D721Med (cell line): ENCODE measurements at regions not wholly inside any gene's neighbourhood (a gene's known extent, or its start where the extent isn't known, plus 50 kb on each side); places are given as distances from the start of the nearest gene placed in this dataset.
"Not testable (repeated sequence)": the region's sequence is repeated elsewhere in the genome, so short reads cannot be mapped to it uniquely, and the experiment has no call there.

ENCODE experiments used
- DNase-seq: peaks from one replicate; pipeline ENCODE4 v3.0.0; 2011; ENCODE audit warnings: low spot score; ENCODE audit not compliant: insufficient read length
- FAIRE-seq: peaks from 2 replicates; lab custom pipeline; 2011; peaks lifted over from hg19 to GRCh38; lab: Jason Lieb, UNC
- TF ChIP-seq, protein P1 (sequence below): IDR thresholded peaks from 2 replicates; pipeline ENCODE4 v1.5.1; 2012; ENCODE audit warnings: mild to moderate bottlenecking, control low read depth; ENCODE audit not compliant: insufficient read depth; ENCODE audit errors: missing control alignments

DNA sequence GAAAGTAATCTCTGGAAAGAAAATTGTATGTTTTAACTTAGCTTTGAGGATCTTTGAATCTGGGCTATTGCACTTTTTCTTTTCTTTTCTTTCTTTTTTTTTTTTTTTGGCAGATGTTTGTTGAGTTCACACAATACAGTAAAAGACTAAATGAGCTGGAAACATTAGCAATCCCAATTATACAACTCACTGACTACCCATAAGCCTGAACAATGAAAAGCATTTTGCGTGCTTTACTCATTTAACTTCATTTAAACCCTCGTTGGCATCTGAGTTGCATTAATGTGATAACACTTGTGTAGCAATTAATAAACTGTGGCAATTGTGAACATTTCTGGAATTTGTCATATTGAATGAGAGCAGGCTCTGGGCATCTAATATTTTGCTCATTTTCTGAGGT is 269.4 kb upstream of the RBMS3 start:
- DNase-seq (no peak), FAIRE-seq (no peak)
- TF ChIP-seq, protein P1, sequence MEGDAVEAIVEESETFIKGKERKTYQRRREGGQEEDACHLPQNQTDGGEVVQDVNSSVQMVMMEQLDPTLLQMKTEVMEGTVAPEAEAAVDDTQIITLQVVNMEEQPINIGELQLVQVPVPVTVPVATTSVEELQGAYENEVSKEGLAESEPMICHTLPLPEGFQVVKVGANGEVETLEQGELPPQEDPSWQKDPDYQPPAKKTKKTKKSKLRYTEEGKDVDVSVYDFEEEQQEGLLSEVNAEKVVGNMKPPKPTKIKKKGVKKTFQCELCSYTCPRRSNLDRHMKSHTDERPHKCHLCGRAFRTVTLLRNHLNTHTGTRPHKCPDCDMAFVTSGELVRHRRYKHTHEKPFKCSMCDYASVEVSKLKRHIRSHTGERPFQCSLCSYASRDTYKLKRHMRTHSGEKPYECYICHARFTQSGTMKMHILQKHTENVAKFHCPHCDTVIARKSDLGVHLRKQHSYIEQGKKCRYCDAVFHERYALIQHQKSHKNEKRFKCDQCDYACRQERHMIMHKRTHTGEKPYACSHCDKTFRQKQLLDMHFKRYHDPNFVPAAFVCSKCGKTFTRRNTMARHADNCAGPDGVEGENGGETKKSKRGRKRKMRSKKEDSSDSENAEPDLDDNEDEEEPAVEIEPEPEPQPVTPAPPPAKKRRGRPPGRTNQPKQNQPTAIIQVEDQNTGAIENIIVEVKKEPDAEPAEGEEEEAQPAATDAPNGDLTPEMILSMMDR: no peak

DNA sequence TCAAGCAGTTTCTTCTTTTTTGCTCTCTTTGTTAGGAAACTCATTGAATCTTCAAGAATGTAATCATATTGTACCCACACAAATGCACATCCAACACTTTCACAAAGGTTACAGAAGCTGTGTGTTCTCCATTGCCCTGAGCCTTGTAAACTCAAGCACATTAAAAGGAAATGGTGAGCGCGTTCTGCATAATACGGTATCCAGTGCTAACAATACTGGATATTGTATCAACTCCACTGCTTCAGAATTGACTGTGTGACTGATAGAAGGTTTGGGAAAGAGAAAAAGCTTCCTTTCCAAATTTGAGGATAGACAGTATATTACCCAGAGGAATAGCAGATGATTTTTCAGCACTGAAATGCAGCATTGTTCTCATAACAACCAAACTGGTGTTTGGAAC is 268.9 kb upstream of the RBMS3 start:
- TF ChIP-seq, protein P1: no peak
- FAIRE-seq (no peak), DNase-seq (no peak)

DNA sequence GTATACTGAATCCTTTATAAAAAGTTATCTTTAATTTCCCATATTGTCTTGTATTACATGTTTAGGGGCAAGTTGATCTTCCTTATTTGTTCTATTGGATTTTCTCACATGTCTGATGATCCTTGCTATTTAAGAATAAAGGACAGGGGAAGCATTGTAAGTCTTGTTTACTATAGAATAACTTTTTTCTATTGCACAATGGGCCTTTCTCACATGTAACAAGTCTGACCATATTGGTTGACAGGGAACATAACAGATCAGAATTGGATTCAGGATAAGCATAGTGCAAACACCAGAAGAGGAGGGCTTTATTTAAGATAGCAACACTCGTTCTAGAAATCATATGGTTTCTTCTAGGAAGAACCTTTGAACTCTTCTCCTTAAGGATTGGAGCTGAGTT is 257.9 kb upstream of the RBMS3 start:
- FAIRE-seq (no peak), DNase-seq (no peak)
- TF ChIP-seq, protein P1: no peak

DNA sequence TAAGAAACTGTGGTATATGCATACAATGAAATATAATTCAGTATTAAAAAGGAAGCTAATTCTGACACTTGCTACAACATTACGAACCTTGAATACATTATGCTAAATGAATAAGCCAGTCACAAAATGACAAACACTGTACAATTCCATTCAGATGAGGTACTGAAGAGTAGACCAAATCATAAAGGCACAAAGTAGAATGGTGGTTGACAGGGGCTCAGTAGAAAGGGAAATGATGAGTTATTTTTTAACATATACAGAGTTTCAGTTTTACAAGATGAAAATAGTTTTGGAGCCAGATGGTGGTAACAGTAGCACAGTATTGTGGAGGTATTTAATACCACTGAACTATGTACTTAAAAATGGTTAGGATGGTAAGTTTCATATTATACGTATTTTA is 254.6 kb upstream of the RBMS3 start:
- DNase-seq: no peak
- TF ChIP-seq, protein P1: no peak
- FAIRE-seq: no peak

DNA sequence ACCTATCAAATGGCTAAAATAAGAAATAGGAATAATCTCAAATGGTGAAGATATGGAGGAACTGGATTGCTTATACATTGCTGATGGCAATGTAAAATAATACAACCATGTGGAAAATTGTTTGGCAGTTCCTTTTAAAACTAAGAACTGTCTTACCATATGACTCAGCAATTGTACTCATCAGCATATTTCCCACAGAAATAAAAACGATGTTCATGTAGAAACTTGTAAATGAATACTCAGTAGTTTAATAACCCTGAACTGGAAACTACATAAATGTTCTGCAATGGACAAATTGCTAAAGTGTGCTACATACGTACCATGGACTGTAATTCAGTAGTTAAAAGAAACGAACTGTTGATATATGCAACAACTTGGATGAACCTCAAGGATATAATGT is 253.9 kb upstream of the RBMS3 start:
- FAIRE-seq: peak; percentile 32
- no peak for DNase-seq
- TF ChIP-seq, protein P1: no peak

DNA sequence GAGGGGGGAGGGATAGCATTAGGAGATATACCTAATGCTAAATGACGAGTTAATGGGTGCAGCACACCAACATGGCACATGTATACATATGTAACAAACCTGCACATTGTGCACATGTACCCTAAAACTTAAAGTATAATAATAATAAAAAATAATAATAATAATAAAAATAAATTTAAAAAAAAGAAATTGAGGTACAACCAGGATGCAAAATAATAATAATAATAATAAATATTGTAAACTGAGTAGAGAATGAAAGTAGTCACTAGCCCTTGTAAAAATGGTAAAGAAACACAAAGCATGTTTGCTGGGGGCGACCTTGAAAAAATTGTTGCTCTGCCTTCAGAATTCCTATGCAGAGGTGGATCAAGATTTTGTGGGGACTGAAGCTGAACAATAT is 249.7 kb upstream of the RBMS3 start:
- not testable (repeated sequence) for FAIRE-seq

DNA sequence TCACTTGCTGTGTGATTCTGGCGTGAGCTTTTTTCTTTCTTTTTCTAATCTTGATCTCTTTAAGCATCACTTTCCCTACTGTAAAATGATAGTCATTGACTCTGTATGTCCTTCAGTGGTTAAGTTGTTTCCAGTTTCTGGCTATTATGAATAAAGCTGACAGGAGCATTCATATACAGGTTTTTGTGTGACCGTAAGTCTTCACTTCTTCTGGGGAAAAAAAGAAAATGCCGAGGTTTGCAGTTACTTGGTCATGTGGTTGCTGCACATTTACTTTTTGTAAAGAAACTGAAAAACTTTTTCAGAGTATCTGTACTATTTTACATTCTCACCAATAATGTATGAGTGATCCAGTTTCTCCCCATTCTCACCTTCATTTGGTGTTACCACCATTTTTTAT is 247.4 kb upstream of the RBMS3 start:
- FAIRE-seq: no peak
- no peak for DNase-seq
- TF ChIP-seq, protein P1: no peak

More for the DNA sequence above, 249.7 kb upstream of the RBMS3 start:
- DNase-seq: not testable (repeated sequence)

DNA sequence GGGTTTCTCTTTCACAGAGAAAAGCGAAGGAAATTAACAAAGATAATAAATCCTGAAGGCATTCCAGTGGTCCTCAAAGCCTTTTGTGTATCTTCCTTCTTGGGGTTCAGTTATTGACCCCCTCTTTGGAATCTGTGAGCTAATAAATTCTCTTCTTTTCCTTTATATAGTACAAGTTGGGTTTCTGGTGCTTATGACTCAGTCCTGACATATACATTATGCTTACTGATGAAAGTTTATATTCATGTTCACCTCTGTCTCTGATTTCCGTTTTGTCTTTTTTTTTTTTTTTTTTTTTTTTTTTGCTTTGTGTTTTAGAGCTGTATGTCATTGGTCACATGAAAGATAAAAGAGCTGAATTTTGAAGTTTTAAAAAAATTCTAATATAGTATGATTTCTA is 230.7 kb upstream of the RBMS3 start:
- DNase-seq: no peak
- FAIRE-seq: no peak
- TF ChIP-seq, protein P1: no peak
